Calu3 (cell line): ENCODE measurements at regions not wholly inside any gene's neighbourhood (a gene's known extent, or its start where the extent isn't known, plus 50 kb on each side); places are given as distances from the start of the nearest gene placed in this dataset.

Experiments
- BruUV-seq: library from RNA; stranded (reverse); fragments of 400-500 nt; replicated peaks from 2 replicates; lab custom pipeline; 2021; lab: Mats Ljungman, UMichigan
- CTCF ChIA-PET: fragments of 300-600 bp; sonication (Branson Sonifier 250); formaldehyde crosslinking; loops from one replicate; lab custom pipeline; 2022; ENCODE audit warnings: antibody characterized with exemption; lab: Charles Lee
- DNase-seq: peaks from one replicate; pipeline ENCODE4 v3.0.0; 2022
- H3K27ac Mint-ChIP-seq: one replicate; pipeline ENCODE4 v1.8.0; 2022; ENCODE audit warnings: mixed read lengths; ENCODE audit not compliant: unreplicated experiment
- H3K27me3 Mint-ChIP-seq: one replicate; pipeline ENCODE4 v1.8.0; 2022; ENCODE audit warnings: mixed read lengths; ENCODE audit not compliant: unreplicated experiment
- H3K36me3 Mint-ChIP-seq: one replicate; pipeline ENCODE4 v1.8.0; 2022; ENCODE audit warnings: mild to moderate bottlenecking, moderate library complexity, mixed read lengths; ENCODE audit not compliant: insufficient read depth, unreplicated experiment
- H3K4me1 Mint-ChIP-seq: one replicate; pipeline ENCODE4 v1.8.0; 2022; ENCODE audit warnings: mild to moderate bottlenecking, low read depth, mixed read lengths; ENCODE audit not compliant: unreplicated experiment
- H3K4me3 Mint-ChIP-seq: one replicate; pipeline ENCODE4 v1.8.0; 2022; ENCODE audit warnings: mild to moderate bottlenecking, low read depth, moderate library complexity, mixed read lengths; ENCODE audit not compliant: unreplicated experiment
- H3K9me3 Mint-ChIP-seq: one replicate; pipeline ENCODE4 v1.8.0; 2022; ENCODE audit warnings: low read depth, mixed read lengths; ENCODE audit not compliant: unreplicated experiment
- CTCF ChIP-seq: fragments of 200-600 bp; IDR thresholded peaks from one replicate; pipeline ENCODE4 v1.8.0; 2022; ENCODE audit warnings: antibody characterized with exemption; ENCODE audit not compliant: unreplicated experiment
- intact Hi-C: fragments of 100-400 bp; cut with micrococcal nuclease; formaldehyde crosslinking; loops from one replicate; pipeline ENCODE4 v1.10.0; 2022; ENCODE audit not compliant: unreplicated experiment

DNA sequence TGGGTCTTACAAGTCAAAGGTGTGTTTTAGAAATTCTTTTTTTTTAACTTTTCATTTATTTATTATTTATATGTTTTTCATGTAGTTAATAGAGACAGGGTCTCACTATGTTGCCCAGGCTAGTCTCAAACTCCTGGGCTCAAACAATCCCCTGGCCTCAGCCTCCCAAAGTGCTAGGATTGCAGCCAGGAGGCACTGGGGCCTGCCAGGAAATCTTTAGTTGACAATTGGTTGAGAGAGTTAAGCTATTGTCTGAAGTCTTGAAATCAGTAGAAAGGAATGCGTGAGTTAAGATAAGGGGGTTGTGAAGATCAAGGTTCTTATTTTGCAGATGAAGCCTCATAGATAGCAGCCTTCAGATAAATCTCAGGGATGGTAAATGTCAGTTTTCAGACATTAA lies 245.4 kb upstream of the GALNT17 start:
- H3K4me3 Mint-ChIP-seq, result no peak overlapping the region
- no peaks in the 10 kb centered on the region for H3K4me1 Mint-ChIP-seq
- no peak for TF ChIP-seq CTCF
- no peaks in the 10 kb centered on the region for H3K36me3 Mint-ChIP-seq
- peaks cover 5% of the 10 kb centered on the region for H3K9me3 Mint-ChIP-seq
- intact Hi-C loops, result no loop called here
- no peak overlapping the region for H3K27ac Mint-ChIP-seq
- BruUV-seq, result no TSS peak
- no peaks in the 10 kb centered on the region for H3K27me3 Mint-ChIP-seq
- no peak for DNase-seq
- CTCF ChIA-PET, result no interaction called here

DNA sequence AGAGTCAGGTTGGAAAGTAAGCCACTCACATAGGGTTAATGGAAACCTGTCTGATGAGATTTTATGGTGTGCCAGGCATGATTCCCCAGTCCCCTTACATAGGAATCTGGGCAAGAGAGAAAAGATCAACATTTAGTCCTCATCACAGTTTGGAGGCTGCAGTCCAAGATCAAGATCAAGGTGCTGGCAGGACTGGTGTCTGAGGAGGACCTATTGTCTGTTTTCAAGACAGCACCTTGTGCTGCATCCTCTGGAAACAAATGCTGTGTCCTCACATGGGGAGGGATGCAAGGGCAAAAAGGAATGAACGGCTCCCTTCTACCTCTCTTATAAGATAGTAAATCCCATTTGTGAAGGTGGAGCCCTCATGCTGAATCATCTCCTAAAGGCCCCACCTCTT lies 244.8 kb upstream of the GALNT17 start:
- CTCF ChIA-PET, result no interaction called here
- H3K9me3 Mint-ChIP-seq, result peaks cover 5% of the 10 kb centered on the region
- no peak overlapping the region for H3K27ac Mint-ChIP-seq
- intact Hi-C loops, result no loop called here
- H3K4me1 Mint-ChIP-seq, result no peaks in the 10 kb centered on the region
- no peaks in the 10 kb centered on the region for H3K36me3 Mint-ChIP-seq
- no TSS peak for BruUV-seq
- no peak for DNase-seq
- H3K27me3 Mint-ChIP-seq, result no peaks in the 10 kb centered on the region
- no peak for TF ChIP-seq CTCF
- H3K4me3 Mint-ChIP-seq, result no peak overlapping the region

- peaks cover 3% of the 10 kb centered on the region for H3K9me3 Mint-ChIP-seq
- no peak overlapping the region for H3K27ac Mint-ChIP-seq
- no TSS peak for BruUV-seq
- no peaks in the 10 kb centered on the region for H3K4me1 Mint-ChIP-seq
- TF ChIP-seq CTCF, result no peak
- no peaks in the 10 kb centered on the region for H3K27me3 Mint-ChIP-seq
- intact Hi-C loops, result no loop called here
- no peaks in the 10 kb centered on the region for H3K36me3 Mint-ChIP-seq
- no peak overlapping the region for H3K4me3 Mint-ChIP-seq
- DNase-seq, result no peak
- CTCF ChIA-PET, result no interaction called here
These were observed 241.6 kb upstream of the GALNT17 start for GRCh38 chr7:70890147-70890969.

- CTCF ChIA-PET, result interaction anchor here (0.6 to 0.8 kb wide), 2 partner anchors 15 to 266 kb away, joined by 3 read pairs; no protein-coding TSS in a partner anchor
- no peak overlapping the region for H3K27ac Mint-ChIP-seq
- intact Hi-C loops, result no loop called here
- H3K36me3 Mint-ChIP-seq, result no peaks in the 10 kb centered on the region
- TF ChIP-seq CTCF, result no peak
- peaks cover 3% of the 10 kb centered on the region for H3K9me3 Mint-ChIP-seq
- DNase-seq, result no peak
- no peaks in the 10 kb centered on the region for H3K27me3 Mint-ChIP-seq
- H3K4me3 Mint-ChIP-seq, result no peak overlapping the region
- BruUV-seq, result no TSS peak
- H3K4me1 Mint-ChIP-seq, result no peaks in the 10 kb centered on the region
These were observed 238.5 kb upstream of the GALNT17 start for GRCh38 chr7:70893422-70893821.
